Brain pericyte (primary cell): ENCODE measurements at regions not wholly inside any gene's neighbourhood (a gene's known extent, or its start where the extent isn't known, plus 50 kb on each side); places are given as distances from the start of the nearest gene placed in this dataset.

ENCODE experiments used
- DNase-seq: peaks from one replicate; pipeline ENCODE4 v3.0.0-alpha.2; 2012; ENCODE audit warnings: low read depth, low spot score

- DNase-seq, result no peak
These were observed 235.0 kb upstream of the HNMT start for GRCh38 chr2:137729305-137729704.

GRCh38 chr2:137737559-137737958 is 226.7 kb upstream of the HNMT start:
- DNase-seq, result no peak

- no peak for DNase-seq
These were observed 222.4 kb upstream of the HNMT start for GRCh38 chr2:137741784-137742362.

- DNase-seq, result no peak
These were observed 216.8 kb upstream of the HNMT start for GRCh38 chr2:137747509-137747908.

- no peak for DNase-seq
These were observed 215.7 kb upstream of the HNMT start for GRCh38 chr2:137748533-137748932.

GRCh38 chr2:137764646-137765045 is 199.6 kb upstream of the HNMT start:
- DNase-seq, result no peak

- no peak for DNase-seq
These were observed 194.9 kb upstream of the HNMT start for GRCh38 chr2:137769406-137769805.

- no peak for DNase-seq
These were observed 194.1 kb upstream of the HNMT start for GRCh38 chr2:137770166-137770565.

- no peak for DNase-seq
These were observed 193.2 kb upstream of the HNMT start for GRCh38 chr2:137771064-137771463.

- DNase-seq, result no peak
These were observed 191.8 kb upstream of the HNMT start for GRCh38 chr2:137772451-137772850.

GRCh38 chr2:137775529-137775928 is 188.7 kb upstream of the HNMT start:
- DNase-seq, result no peak

- DNase-seq, result no peak
These were observed 187.6 kb upstream of the HNMT start for GRCh38 chr2:137776697-137777096.

- DNase-seq, result no peak
These were observed 166.6 kb upstream of the HNMT start for GRCh38 chr2:137797641-137798040.

- no peak for DNase-seq
These were observed 164.7 kb upstream of the HNMT start for GRCh38 chr2:137799600-137799999.

- DNase-seq, result no peak
These were observed 163.9 kb upstream of the HNMT start for GRCh38 chr2:137800386-137800785.

- no peak for DNase-seq
These were observed 163.0 kb upstream of the HNMT start for GRCh38 chr2:137801228-137801627.

- DNase-seq, result no peak
These were observed 162.2 kb upstream of the HNMT start for GRCh38 chr2:137802038-137802437.

GRCh38 chr2:137806068-137806805 is 158.0 kb upstream of the HNMT start:
- DNase-seq, result no peak

- no peak for DNase-seq
These were observed 155.0 kb upstream of the HNMT start for GRCh38 chr2:137809252-137809651.

- no peak for DNase-seq
These were observed 154.4 kb upstream of the HNMT start for GRCh38 chr2:137809837-137810236.

- DNase-seq, result no peak
These were observed 151.8 kb upstream of the HNMT start for GRCh38 chr2:137812517-137812916.

- no peak for DNase-seq
These were observed 151.1 kb upstream of the HNMT start for GRCh38 chr2:137813176-137813575.

GRCh38 chr2:137817058-137817457 is 147.2 kb upstream of the HNMT start:
- no peak for DNase-seq

- DNase-seq, result no peak
These were observed 141.1 kb upstream of the HNMT start for GRCh38 chr2:137823196-137823595.
